GM21423 (cell line): ENCODE measurements at regions not wholly inside any gene's neighbourhood (a gene's known extent, or its start where the extent isn't known, plus 50 kb on each side); places are given as distances from the start of the nearest gene placed in this dataset.
"Not testable (repeated sequence)": the region's sequence is repeated elsewhere in the genome, so short reads cannot be mapped to it uniquely, and the experiment has no call there.

Experiments
- ATAC-seq: cut with Tn5 transposase; IDR thresholded peaks from one replicate; pipeline ENCODE4 v1.9.1; 2021; ENCODE audit warnings: mild to moderate bottlenecking, moderate library complexity; ENCODE audit not compliant: unreplicated experiment

- no peak for ATAC-seq
Measured at GRCh38 chr13:90253806-90254205, 1093.7 kb upstream of the MIR17HG start.

GRCh38 chr13:90254437-90254836, 1093.0 kb upstream of the MIR17HG start:
- no peak for ATAC-seq

- no peak for ATAC-seq
Measured at GRCh38 chr13:90256746-90257145, 1090.7 kb upstream of the MIR17HG start.

GRCh38 chr13:90258129-90258528, 1089.4 kb upstream of the MIR17HG start:
- no peak for ATAC-seq

GRCh38 chr13:90261343-90261742, 1086.1 kb upstream of the MIR17HG start:
- no peak for ATAC-seq

- no peak for ATAC-seq
Measured at GRCh38 chr13:90270226-90270625, 1077.3 kb upstream of the MIR17HG start.

- no peak for ATAC-seq
Measured at GRCh38 chr13:90272356-90272755, 1075.1 kb upstream of the MIR17HG start.

GRCh38 chr13:90276216-90276615, 1071.3 kb upstream of the MIR17HG start:
- no peak for ATAC-seq

- ATAC-seq: not testable (repeated sequence)
Measured at GRCh38 chr13:90278231-90278630, 1069.3 kb upstream of the MIR17HG start.

- no peak for ATAC-seq
Measured at GRCh38 chr13:90281709-90282108, 1065.8 kb upstream of the MIR17HG start.

- no peak for ATAC-seq
Measured at GRCh38 chr13:90287521-90287920, 1060.0 kb upstream of the MIR17HG start.

- ATAC-seq: no peak
Measured at GRCh38 chr13:90293793-90294361, 1053.6 kb upstream of the MIR17HG start.

GRCh38 chr13:90299238-90299637, 1048.2 kb upstream of the MIR17HG start:
- no peak for ATAC-seq

- no peak for ATAC-seq
Measured at GRCh38 chr13:90300015-90300414, 1047.5 kb upstream of the MIR17HG start.

- ATAC-seq: no peak
Measured at GRCh38 chr13:90302107-90302506, 1045.4 kb upstream of the MIR17HG start.

- no peak for ATAC-seq
Measured at GRCh38 chr13:90305796-90306195, 1041.7 kb upstream of the MIR17HG start.

GRCh38 chr13:90307136-90307535, 1040.4 kb upstream of the MIR17HG start:
- ATAC-seq: no peak

- no peak for ATAC-seq
Measured at GRCh38 chr13:90308249-90308648, 1039.2 kb upstream of the MIR17HG start.

GRCh38 chr13:90311929-90312328, 1035.6 kb upstream of the MIR17HG start:
- ATAC-seq: no peak

GRCh38 chr13:90315061-90315460, 1032.4 kb upstream of the MIR17HG start:
- ATAC-seq: no peak

- ATAC-seq: no peak
Measured at GRCh38 chr13:90320664-90321063, 1026.8 kb upstream of the MIR17HG start.

- no peak for ATAC-seq
Measured at GRCh38 chr13:90321281-90321931, 1026.1 kb upstream of the MIR17HG start.

GRCh38 chr13:90329641-90330040, 1017.8 kb upstream of the MIR17HG start:
- no peak for ATAC-seq
